Choroid plexus epithelial cell (primary cell): ENCODE measurements at regions not wholly inside any gene's neighbourhood (a gene's known extent, or its start where the extent isn't known, plus 50 kb on each side); places are given as distances from the start of the nearest gene placed in this dataset.

ENCODE experiments used
- DNase-seq: peaks from one replicate; pipeline ENCODE4 v3.0.0-alpha.2; 2010; ENCODE audit warnings: low read depth
- H3K4me3 ChIP-seq: 2 replicates; pipeline ENCODE4 v1.5.1; 2011; ENCODE audit warnings: low read depth, mild to moderate bottlenecking, control low read depth, low read length, moderate library complexity
- TF ChIP-seq, protein P1 (sequence below): conservative IDR thresholded peaks from 2 replicates; pipeline ENCODE4 v1.5.1; 2011; ENCODE audit warnings: low read depth, mild to moderate bottlenecking, control low read depth, inconsistent platforms, low read length, moderate library complexity

DNA sequence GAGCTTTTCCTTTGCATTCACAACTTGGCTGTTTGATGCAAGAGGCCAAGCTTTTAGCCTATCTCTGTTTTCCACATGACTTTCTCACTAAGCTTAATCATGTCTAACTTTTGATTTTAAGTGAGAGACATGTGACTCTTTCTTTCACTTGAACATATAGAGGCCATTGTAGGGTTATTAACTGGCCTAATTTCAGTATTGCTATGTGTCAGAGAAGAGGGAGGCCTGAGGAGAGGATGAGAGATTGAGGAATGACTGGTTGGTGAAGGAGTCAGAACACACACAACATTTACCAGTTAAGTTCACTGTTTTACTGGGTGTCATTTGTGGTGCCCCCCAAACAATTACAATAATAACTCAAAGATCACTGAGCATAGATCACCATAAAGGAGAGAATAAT is 193.5 kb downstream of the CYYR1 start:
- no peak overlapping the region for H3K4me3 ChIP-seq
- TF ChIP-seq, protein P1, sequence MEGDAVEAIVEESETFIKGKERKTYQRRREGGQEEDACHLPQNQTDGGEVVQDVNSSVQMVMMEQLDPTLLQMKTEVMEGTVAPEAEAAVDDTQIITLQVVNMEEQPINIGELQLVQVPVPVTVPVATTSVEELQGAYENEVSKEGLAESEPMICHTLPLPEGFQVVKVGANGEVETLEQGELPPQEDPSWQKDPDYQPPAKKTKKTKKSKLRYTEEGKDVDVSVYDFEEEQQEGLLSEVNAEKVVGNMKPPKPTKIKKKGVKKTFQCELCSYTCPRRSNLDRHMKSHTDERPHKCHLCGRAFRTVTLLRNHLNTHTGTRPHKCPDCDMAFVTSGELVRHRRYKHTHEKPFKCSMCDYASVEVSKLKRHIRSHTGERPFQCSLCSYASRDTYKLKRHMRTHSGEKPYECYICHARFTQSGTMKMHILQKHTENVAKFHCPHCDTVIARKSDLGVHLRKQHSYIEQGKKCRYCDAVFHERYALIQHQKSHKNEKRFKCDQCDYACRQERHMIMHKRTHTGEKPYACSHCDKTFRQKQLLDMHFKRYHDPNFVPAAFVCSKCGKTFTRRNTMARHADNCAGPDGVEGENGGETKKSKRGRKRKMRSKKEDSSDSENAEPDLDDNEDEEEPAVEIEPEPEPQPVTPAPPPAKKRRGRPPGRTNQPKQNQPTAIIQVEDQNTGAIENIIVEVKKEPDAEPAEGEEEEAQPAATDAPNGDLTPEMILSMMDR: no peak
- DNase-seq: no peak

DNA sequence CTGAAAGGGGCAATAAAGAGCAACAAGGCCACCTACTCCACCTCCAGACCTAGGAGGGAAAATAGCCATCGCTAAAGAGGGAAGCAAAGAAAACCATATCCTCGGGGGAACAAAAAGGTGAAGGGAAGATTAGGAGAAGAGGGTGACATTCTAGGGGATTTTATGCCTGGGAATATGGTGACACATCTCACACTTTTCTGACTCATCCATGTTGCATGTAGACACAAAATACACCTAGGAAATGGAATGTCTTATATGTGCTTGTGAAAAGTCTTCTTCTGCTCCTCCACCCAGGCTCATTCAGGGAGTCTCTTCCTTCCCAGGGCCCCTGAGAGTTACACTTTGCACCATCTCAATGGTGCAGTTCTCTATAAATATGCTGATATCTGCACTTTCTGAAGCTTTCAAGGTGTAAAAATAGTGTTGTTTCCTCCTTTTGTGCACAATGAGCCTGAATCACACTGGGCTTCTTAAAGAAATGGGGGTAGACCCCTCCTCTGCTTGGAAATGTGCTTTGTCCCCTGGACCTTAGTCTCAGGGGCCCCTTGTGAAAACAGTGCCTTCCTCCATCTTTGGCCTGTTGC is 195.9 kb downstream of the CYYR1 start:
- TF ChIP-seq, protein P1: no peak
- no peak overlapping the region for H3K4me3 ChIP-seq
- no peak for DNase-seq

DNA sequence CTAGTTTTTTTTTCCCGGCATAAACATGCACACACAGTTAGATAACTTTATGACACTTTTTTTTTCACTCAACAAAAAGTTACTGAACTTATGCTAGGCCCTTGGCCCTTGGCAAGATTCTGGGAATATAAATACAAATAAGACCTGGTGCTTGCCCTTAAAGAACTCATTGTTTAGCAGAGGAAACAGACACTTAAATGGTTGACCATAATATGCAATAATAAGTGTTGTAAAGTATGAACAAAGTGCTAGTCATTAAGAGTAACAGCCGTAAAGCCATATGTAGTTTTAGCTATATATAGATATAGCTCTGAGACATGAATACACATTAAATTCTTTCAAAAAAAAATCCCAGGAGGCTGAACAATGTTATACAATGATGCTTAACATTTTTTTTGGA is 198.3 kb downstream of the CYYR1 start:
- H3K4me3 ChIP-seq: no peak overlapping the region
- no peak for DNase-seq
- TF ChIP-seq, protein P1: no peak

DNA sequence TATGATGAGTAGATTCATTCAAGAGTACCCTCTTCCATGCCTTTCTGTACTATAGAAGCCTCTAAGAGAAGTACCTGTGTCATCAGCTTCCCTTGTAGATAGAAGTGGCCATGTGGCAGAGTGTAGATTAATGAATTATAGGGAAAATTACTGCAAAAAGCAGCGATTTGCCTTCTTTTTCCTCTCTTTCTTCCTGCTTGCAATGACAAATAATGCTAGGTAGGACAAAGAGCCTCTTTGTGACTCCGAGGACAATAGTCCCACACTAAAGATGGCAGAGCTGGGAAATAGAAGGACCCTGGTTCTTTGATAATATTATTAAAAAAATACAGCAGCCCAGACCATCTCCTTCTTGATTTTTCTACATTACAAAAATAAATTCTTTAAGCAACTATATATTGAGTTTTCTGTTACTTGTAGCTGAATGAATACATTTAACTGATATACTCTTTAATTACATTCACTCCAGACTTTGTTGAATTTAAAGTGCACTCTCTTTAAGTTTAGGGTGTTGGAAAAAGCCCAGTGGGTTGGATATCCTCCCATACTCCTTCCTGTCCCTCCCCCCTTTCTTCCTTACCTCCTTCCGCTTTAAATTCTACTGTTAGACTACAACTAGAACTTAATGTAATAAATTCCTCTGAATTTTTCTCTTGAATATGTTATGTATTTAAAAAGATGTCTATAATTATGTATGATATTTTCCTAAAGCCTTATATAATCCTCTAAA is 198.2 kb upstream of the APP start:
- TF ChIP-seq, protein P1: no peak
- no peak overlapping the region for H3K4me3 ChIP-seq
- no peak for DNase-seq

DNA sequence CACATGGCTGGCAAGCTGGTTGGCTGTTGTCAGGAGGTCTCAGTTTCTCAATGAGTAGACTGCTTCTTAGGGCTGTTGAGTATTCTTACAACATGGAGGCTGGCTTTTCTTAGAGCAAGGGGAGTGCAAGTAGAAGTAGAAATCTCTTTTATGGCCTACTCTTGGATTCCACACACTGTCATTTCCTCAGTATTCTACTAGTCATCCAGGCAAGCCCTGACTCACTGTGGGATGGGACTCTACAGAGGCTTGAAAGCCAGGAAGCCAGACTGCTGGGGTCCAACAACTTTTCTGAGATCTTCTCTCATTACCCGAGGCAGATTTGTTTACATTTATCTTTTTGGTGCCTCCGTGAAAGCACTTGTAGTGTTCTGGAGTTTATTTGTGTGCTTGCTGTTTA is 196.2 kb upstream of the APP start:
- TF ChIP-seq, protein P1: no peak
- H3K4me3 ChIP-seq: no peak overlapping the region
- no peak for DNase-seq

DNA sequence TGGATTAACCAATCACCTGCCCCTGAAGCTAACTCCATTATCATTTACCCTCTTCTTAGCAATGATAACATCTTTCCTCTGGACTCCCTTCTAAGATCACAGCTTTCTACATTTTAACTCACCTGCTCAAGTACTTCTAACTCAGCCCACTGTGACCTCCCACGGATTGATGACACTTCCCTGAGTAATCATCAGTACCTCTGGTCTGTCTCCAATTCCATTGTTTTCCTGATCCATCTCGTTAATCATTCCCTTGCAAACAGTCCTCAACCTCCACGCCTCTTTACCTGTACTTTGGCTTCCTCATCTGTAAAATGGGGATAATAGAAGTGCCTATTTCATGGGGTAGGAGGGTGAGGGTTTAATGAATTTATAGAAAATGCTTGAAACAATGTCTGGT is 195.3 kb upstream of the APP start:
- TF ChIP-seq, protein P1: no peak
- no peak for DNase-seq
- H3K4me3 ChIP-seq: no peak overlapping the region

DNA sequence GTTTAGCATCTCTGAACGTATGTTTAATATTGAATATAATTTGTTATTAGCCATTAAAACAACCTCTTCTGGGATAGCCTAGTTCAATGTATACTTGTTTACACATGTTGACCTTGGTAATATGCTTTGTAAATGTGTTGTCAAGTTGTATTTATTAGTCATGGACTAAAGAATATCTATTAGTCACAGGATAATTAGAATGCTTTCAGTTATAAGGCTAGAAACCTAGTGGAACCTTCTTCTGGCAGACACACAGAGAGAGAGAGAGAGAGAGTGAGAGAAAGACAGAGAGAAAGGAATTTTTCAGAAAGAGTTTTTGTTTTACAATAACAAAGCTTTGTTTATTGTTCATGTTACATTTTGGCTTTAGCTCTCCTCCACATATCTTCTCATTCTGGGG is 181.1 kb upstream of the APP start:
- DNase-seq: no peak
- TF ChIP-seq, protein P1: no peak
- H3K4me3 ChIP-seq: no peak overlapping the region
